ENCODE measurements at regions not wholly inside any gene's neighbourhood (a gene's known extent, or its start where the extent isn't known, plus 50 kb on each side); places are given as distances from the start of the nearest gene placed in this dataset.

GRCh38 chr5:156076912-156077311 is 250.1 kb upstream of the SGCD start:
- TF ChIP-seq EZH2 (IDR thresholded peaks at IDR 0.05; ENCODE audit: borderline replicate concordance, low read depth, low read length, severe bottlenecking) (no peak), CTCF (IDR thresholded peaks at IDR 0.05; ENCODE audit: extremely low read depth in 1 of 2, insufficient read depth in 1 of 2, low read depth in 1 of 2, low read length in 2 of 2) (no peak), FOS (IDR thresholded peaks at IDR 0.05; ENCODE audit: borderline replicate concordance, insufficient read depth, low read length) (no peak), JUN (IDR thresholded peaks at IDR 0.05; ENCODE audit: borderline replicate concordance, insufficient read depth, insufficient read length, low read depth) (no peak), MAX (IDR thresholded peaks at IDR 0.05; ENCODE audit: insufficient read depth, insufficient read length) (no peak)

Measured in endothelial cell of umbilical vein (primary cell).